Endodermal cell (in vitro differentiated cells): ENCODE measurements at regions not wholly inside any gene's neighbourhood (a gene's known extent, or its start where the extent isn't known, plus 50 kb on each side); places are given as distances from the start of the nearest gene placed in this dataset.

ENCODE experiments used
- DNase-seq: peaks from one replicate; pipeline ENCODE4 v3.0.0-alpha.2; 2017
- H3K27ac ChIP-seq: 2 replicates; pipeline ENCODE4 v1.5.1; 2013; ENCODE audit warnings: mild to moderate bottlenecking, low read depth, low read length, moderate library complexity
- H3K27me3 ChIP-seq: 2 replicates; pipeline ENCODE4 v1.6.1; 2013; ENCODE audit warnings: mild to moderate bottlenecking, low read length, moderate library complexity; ENCODE audit not compliant: insufficient read depth, control insufficient read depth, poor library complexity, severe bottlenecking
- H3K36me3 ChIP-seq: 2 replicates; pipeline ENCODE4 v1.7.0; 2013; ENCODE audit warnings: mild to moderate bottlenecking, low read length, moderate library complexity; ENCODE audit not compliant: control insufficient read depth, insufficient read depth
- H3K4me1 ChIP-seq: one replicate; pipeline ENCODE4 v1.7.0; 2013; ENCODE audit warnings: low read length; ENCODE audit not compliant: control insufficient read depth, insufficient read depth
- H3K4me3 ChIP-seq: 2 replicates; pipeline ENCODE4 v1.5.1; 2013; ENCODE audit warnings: mild to moderate bottlenecking, low read length, moderate library complexity
- H3K9ac ChIP-seq: 2 replicates; pipeline ENCODE4 v1.6.1; 2013; ENCODE audit warnings: mild to moderate bottlenecking, low read length, moderate library complexity; ENCODE audit not compliant: poor library complexity, severe bottlenecking; ENCODE audit errors: extremely low read depth
- H3K9me3 ChIP-seq: 2 replicates; pipeline ENCODE4 v1.6.1; 2013; ENCODE audit warnings: mild to moderate bottlenecking, low read length, moderate library complexity; ENCODE audit not compliant: control insufficient read depth
- H3K27ac Mint-ChIP-seq: 2 replicates; pipeline ENCODE4 v1.8.0; 2020; ENCODE audit warnings: mixed read lengths
- H3K27me3 Mint-ChIP-seq: 2 replicates; pipeline ENCODE4 v1.8.0; 2021; ENCODE audit warnings: mild to moderate bottlenecking, mixed read lengths; ENCODE audit not compliant: insufficient read depth
- H3K36me3 Mint-ChIP-seq: 2 replicates; pipeline ENCODE4 v1.8.0; 2020; ENCODE audit warnings: low read depth, mixed read lengths
- H3K4me1 Mint-ChIP-seq: 2 replicates; pipeline ENCODE4 v1.8.0; 2020; ENCODE audit warnings: mixed read lengths
- H3K4me3 Mint-ChIP-seq: 2 replicates; pipeline ENCODE4 v1.8.0; 2020; ENCODE audit warnings: mild to moderate bottlenecking, moderate library complexity, mixed read lengths
- H3K9me3 Mint-ChIP-seq: 2 replicates; pipeline ENCODE4 v1.8.0; 2020; ENCODE audit warnings: mild to moderate bottlenecking, mixed read lengths
- WGBS, 2 experiments: methylation state at CpG; one replicate each; pipeline versions ENCODE4 v1.1.5 to v1.1.7; 2013; ENCODE audit warnings: missing lambda C conversion rate in 2 of 2, mixed read lengths in 1 of 2; ENCODE audit not compliant: insufficient coverage in 1 of 2, insufficient read length in 1 of 2; 5-methylcytosine and 5-hydroxymethylcytosine counted together
- TF ChIP-seq, protein P1 (sequence below): fragments of 200-600 bp; sonication (generic); conservative IDR thresholded peaks from 2 replicates; pipeline ENCODE4 v1.5.0; 2021; ENCODE audit warnings: antibody characterized with exemption, mild to moderate bottlenecking

DNA sequence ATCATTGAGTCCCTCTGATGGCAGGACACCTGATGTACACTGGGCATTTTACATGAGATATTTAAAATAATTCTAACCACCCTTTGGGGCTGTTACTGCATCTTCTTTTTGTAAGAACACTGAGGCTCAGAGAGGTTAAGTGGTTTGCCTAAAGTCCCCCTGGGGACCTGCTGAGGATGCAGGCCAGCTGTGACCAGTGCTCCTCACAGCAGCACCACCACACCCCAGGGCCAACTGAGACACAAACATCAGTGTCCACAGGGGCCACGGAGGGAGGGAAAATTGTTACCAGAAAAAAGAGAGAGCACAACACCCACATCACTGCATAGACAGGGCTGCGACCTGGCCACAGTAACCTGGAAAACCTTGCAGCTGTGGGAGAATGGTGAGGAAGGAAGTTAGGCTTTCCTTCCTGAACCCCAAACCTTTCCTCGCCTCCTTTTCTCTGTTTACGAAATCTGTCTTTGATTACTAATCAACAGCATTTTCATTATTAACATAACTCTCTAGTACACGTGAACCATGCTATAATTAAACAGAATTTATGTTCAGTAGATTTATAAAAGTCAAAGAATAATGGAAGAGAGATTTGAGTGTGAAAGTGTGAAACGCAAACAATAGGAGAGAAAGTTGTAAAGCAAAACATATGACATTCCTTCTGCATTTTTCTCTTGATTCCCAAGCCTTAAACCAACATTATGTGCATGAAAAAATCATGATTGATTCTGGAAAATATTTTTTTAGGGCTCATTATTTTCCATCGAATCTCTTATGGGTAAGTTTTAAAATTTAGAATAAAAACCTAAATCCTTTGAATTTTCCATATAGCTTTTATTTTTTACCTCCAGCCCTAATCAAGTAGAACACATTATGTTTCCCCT is 228.1 kb upstream of the DAPK1 start:
- DNase-seq, result no peak
- Histone ChIP-seq H3K27ac (no peak overlapping the region), H3K4me1 (no peaks in the 10 kb centered on the region), H3K9me3 (peaks cover 9% of the 10 kb centered on the region), H3K27me3 (no peaks in the 10 kb centered on the region), H3K36me3 (no peaks in the 10 kb centered on the region), H3K4me3 (no peak overlapping the region), H3K9ac (no peak overlapping the region)
- H3K4me1 Mint-ChIP-seq, result peaks cover 8% of the 10 kb centered on the region
- no peak overlapping the region for H3K4me3 Mint-ChIP-seq
- TF ChIP-seq, protein P1, sequence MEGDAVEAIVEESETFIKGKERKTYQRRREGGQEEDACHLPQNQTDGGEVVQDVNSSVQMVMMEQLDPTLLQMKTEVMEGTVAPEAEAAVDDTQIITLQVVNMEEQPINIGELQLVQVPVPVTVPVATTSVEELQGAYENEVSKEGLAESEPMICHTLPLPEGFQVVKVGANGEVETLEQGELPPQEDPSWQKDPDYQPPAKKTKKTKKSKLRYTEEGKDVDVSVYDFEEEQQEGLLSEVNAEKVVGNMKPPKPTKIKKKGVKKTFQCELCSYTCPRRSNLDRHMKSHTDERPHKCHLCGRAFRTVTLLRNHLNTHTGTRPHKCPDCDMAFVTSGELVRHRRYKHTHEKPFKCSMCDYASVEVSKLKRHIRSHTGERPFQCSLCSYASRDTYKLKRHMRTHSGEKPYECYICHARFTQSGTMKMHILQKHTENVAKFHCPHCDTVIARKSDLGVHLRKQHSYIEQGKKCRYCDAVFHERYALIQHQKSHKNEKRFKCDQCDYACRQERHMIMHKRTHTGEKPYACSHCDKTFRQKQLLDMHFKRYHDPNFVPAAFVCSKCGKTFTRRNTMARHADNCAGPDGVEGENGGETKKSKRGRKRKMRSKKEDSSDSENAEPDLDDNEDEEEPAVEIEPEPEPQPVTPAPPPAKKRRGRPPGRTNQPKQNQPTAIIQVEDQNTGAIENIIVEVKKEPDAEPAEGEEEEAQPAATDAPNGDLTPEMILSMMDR, result no peak
- H3K9me3 Mint-ChIP-seq, result peaks cover 4% of the 10 kb centered on the region
- peaks cover 3% of the 10 kb centered on the region for H3K27me3 Mint-ChIP-seq
- H3K27ac Mint-ChIP-seq, result no peak overlapping the region
- 87% methylated on average over 6 of the region's 7 CpGs; no CpG with 5 or more reads in 1 of the 2 experiments for WGBS, 2 experiments
- H3K36me3 Mint-ChIP-seq, result no peaks in the 10 kb centered on the region

DNA sequence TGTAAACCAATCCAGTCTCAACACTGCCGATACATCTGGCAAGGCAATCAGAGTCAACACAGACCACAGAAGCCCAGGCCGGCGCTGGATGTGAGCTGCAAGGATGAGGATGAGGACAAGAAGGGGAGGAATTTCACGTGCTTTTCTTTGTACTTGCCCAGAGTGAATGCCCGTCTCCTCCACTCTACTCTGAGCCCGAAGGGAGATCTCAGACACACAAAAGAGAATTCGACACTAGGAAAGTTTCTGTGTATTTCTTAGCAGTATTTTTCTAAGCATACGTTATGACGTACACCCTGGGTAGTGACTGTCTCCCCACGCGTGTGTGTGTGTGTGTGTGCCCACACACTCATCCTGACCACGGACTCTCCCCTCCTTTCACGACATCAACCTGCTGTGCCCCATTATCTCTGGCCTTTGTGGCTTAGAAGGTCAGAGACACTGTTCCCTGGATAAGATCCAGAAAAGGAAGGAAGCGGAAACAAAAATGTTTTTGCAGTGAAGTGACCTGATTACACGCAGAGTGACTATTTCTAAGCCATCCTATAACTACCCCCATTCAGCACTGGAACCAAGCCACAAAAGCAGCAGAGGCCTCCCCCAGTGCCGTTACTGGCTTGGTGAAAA is 227.3 kb upstream of the DAPK1 start:
- no peak overlapping the region for H3K4me3 ChIP-seq
- no peak for DNase-seq
- no peaks in the 10 kb centered on the region for H3K27me3 ChIP-seq
- Mint-ChIP-seq H3K27me3 (peaks cover 3% of the 10 kb centered on the region), H3K4me1 (peaks cover 8% of the 10 kb centered on the region), H3K27ac (no peak overlapping the region), H3K36me3 (no peaks in the 10 kb centered on the region), H3K4me3 (no peak overlapping the region), H3K9me3 (peaks cover 4% of the 10 kb centered on the region)
- TF ChIP-seq, protein P1, result no peak
- H3K36me3 ChIP-seq, result no peaks in the 10 kb centered on the region
- no peak overlapping the region for H3K9ac ChIP-seq
- no peaks in the 10 kb centered on the region for H3K4me1 ChIP-seq
- peaks cover 9% of the 10 kb centered on the region for H3K9me3 ChIP-seq
- 82 to 88% methylated on average over 2 to 16 of the region's 16 CpGs for WGBS, 2 experiments
- H3K27ac ChIP-seq, result no peak overlapping the region

DNA sequence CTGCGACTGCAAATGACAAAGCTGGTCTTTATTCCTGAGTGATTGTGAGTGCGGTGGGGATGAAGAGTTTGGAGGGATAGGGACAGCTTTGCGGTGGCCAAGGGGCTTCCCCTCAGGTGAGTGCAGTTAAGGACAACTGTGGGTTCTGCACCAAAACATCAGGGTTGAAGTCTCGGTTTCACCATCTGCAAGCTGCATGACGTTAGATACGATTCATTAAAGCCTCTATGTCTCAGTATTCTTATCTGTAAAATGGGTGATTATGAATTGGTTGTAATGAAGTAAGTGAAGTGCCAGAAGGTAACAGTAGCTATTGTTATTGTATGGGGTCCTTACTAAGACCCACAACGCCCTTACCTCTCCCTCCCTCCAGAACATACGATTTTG is 226.8 kb upstream of the DAPK1 start:
- no peak overlapping the region for H3K27ac ChIP-seq
- Mint-ChIP-seq H3K4me3 (no peak overlapping the region), H3K27ac (no peak overlapping the region)

More for the DNA sequence above, 226.8 kb upstream of the DAPK1 start:
- H3K27me3 Mint-ChIP-seq, result peaks cover 3% of the 10 kb centered on the region
- Histone ChIP-seq H3K27me3 (no peaks in the 10 kb centered on the region), H3K4me3 (no peak overlapping the region), H3K4me1 (no peaks in the 10 kb centered on the region), H3K9ac (no peak overlapping the region), H3K36me3 (no peaks in the 10 kb centered on the region), H3K9me3 (peaks cover 9% of the 10 kb centered on the region)
- WGBS, 2 experiments, result 93 to 94% methylated on average over 4 to 8 of the region's 8 CpGs
- no peak for DNase-seq
- TF ChIP-seq, protein P1, result no peak
- peaks cover 8% of the 10 kb centered on the region for H3K4me1 Mint-ChIP-seq
- H3K9me3 Mint-ChIP-seq, result peaks cover 4% of the 10 kb centered on the region
- H3K36me3 Mint-ChIP-seq, result no peaks in the 10 kb centered on the region
